NCI-H460 (cell line): ENCODE measurements at regions not wholly inside any gene's neighbourhood (a gene's known extent, or its start where the extent isn't known, plus 50 kb on each side); places are given as distances from the start of the nearest gene placed in this dataset.

Experiments
- DNase-seq: peaks from one replicate; pipeline ENCODE4 v3.0.0-alpha.2; 2016; ENCODE audit warnings: low read depth; ENCODE audit errors: extremely low read depth

DNA sequence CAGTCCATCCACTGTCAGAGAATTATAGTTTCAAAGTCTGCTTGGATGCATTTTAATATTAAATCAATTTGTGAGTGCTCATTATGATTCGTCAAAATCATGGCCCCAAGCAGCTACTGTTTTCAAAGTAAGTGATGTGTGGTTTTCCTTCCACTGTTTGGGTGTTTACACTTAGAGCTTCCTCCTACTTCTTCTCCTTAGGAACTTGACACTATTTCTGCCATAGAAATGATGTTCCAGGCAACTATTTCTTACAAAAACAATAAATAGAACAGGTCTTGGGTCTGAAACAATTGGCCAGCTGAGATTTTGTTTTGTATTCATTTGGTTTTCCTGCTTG lies 132.8 kb upstream of the RAI14 start:
- no peak for DNase-seq

DNA sequence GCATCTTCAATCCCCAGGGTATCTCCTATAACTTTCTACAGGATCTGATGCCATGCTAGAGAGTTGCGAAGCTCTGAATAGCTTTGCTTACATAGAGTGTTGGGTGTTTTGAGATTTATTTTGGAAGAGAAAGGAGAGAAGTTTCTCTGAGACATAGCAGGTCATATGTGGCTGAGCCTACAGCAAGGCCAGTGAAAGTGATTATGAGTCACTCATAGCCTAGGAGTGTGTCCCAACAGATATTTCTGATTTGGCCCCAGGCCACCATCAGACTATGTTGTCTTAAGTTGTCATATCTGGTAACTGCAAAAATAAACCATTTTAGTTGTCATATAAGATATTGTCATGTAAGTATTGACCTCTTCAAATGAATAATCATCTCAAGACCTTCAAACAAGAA lies 132.0 kb upstream of the RAI14 start:
- DNase-seq = no peak

DNA sequence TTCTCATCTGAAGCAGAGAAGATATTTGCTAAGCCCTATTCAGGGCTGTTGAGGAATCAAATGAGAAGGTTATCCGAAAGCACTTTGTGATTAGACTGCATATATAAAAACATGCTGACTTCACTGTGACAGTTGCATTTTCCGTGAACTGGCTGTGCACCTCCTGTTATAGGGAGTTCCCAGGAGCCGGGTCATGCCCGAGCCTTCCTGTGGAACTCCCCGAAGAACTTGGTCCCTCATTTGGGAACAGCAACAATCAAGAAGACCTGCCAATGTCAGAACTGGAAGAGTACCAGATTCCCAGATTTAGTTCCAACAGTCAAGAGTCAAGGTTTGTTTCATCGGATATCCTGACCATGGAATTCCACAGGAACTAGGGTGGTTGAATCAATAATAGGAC lies 130.4 kb upstream of the RAI14 start:
- no peak for DNase-seq

DNA sequence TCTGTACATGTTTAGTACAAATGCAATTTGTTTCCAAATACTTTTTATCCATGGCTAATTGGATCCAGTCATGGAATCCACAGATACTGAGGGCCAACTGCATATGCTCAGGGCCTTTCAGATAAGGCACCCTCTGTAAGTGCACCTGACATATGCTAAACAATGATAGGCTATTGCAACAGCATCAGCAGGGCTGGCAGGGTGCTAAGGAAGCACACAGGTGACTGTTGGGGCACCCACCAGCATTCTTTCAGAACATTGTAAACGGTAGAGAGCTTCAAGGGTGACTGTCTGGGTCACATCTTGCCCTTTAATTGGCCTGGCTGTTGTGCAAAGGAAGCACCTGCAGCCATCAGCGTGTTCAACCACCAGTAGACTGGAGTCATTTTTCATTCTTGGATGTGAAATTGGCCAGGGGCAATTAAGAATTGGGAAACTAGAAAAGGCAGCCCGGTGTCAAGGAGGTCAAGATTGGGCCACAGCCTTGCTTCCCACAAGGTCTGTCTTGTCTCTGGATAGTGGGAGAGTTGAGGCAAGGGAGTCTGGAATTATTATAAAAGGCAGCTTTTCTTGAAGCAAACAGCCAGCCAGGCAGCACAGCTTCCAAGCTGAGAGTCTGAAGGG lies 129.3 kb upstream of the RAI14 start:
- no peak for DNase-seq

- DNase-seq = no peak
Measured at GRCh38 chr5:34529581-34530331, 126.4 kb upstream of the RAI14 start.

DNA sequence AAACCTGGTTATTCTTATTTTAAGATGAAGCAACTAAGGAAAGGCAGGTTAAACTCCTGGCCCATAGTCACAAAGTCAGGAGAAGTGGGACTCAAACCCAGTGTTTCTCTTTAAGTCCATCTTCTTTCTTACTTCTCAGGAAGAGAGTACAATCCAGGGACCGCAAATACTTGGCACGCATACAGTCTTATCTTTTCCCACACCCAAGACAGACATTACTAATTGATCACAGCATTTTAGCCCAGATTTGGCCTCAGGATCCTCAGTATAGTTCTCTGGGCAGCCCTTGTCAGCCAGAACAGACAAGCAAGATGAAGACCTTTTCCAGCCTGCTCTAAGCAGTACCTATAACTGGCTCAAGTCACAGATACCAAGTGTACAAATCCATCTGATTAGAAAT lies 125.5 kb upstream of the RAI14 start:
- DNase-seq = no peak

GRCh38 chr5:34531751-34532360 lies 124.3 kb upstream of the RAI14 start:
- no peak for DNase-seq

DNA sequence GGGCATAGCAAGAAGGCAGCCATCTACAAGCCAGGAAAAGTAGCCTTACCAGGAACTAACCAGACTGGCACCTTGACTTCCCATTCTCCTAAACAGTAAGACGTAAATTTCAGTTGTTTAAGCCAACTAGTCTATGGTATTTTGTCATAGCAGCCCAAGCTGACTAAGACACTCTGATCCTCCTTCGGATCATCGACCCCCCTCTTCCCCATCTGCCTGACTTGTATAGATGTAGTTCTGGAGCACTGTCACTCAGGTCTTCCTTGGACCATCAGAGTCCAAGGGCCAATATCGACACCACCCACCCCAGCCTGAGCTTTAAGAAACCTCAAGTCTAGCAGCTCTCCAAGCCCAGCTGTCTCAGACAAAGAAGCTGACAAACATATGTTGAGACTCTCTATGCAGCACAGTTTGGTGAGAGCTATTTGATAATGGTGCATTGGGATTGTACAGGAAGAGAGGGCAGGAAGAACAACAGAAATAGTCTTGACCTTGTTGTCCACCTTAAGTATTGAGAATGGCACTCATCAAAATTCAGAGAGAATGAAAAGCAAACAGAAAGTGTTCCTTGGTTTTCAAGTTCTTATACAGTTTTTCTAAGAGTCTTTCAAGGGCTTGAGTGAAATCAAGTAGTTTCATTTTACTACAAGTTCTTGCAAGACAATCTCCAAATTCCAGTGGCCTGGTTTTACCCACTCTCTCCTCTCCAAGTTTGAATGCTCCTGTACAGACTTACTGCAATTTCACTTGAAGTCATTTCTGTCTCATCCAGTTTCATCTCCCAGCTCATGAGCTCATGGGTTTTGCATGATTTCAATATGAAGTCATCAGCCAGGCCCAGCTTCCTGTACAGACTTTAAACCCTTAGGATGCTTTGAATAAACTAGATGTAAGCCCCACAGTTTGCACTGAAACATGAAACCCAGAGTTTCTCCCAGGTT lies 122.3 kb upstream of the RAI14 start:
- DNase-seq = no peak

GRCh38 chr5:34534523-34535103 lies 121.5 kb upstream of the RAI14 start:
- DNase-seq = no peak

DNA sequence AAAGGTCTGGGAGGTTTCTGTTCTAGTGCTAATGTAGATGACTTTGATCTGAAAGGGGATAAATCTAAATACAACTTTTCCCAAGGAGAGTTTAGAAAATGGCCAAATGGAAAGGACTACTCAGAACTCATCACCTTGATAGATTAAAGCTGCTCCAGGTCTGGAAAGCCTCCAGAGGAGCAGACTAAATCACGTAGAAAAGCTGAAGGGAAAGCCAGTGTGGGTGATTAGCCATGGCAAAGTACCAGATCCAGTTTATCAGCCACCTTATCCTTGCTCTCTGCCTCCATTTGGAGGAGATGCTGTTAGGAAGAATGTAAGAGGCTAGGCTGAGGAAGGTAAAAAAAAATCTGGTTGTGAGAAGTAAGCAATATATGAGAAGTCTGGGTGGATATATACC lies 120.7 kb upstream of the RAI14 start:
- DNase-seq = no peak

GRCh38 chr5:34535944-34536623 lies 120.0 kb upstream of the RAI14 start:
- no peak for DNase-seq

- DNase-seq = no peak
Measured at GRCh38 chr5:34536699-34537098, 119.4 kb upstream of the RAI14 start.

DNA sequence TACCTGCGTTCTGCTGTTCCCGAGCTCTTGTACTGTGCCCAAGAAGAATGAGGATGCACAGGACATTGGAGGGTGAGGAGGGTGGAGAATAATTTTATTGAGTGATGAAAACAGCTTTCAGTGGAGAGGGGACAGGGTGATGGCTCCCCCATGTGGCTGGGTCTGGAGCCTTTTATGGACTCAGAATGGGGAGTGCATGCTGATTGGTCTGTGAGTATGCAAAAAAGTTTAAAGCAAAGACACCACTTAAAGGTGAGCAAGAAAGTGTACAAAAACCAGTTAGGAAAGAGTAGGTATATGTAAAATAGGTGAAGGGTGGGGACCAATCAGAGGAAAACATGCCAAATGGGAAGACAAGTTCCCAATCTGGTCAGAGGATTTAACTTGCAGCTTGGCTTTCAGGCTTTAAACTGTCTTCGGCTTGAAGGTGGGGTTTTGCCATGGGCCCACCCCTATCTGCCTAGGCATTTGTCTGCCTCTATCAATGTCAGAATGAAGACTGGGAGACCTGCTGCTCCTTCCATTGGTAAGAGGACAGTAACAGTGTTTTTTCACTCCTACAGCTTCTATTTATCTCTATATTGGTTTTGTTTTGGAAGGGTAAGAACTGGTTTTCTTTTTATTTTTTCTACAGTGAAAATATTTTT lies 118.0 kb upstream of the RAI14 start:
- no peak for DNase-seq

GRCh38 chr5:34539183-34539582 lies 116.9 kb upstream of the RAI14 start:
- no peak for DNase-seq

DNA sequence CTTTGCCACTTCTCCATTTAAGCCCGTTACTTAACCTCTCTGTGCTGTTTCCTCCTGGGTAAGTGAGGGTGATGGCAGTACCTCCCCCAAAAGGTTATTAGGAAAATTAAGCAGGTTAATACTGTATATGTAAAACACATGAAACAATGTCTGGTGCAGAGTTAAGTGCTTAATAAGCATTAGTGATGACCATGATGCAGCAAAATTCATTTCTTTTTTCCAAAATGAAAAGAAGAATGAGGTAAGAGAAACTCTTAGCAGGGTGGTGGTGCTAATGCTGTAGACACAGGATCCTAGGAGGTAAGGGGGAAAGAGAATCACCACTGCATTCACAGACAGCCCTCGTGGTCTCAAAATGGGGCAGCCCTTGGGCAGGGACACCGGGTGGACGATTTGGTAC lies 115.1 kb upstream of the RAI14 start:
- DNase-seq = no peak

DNA sequence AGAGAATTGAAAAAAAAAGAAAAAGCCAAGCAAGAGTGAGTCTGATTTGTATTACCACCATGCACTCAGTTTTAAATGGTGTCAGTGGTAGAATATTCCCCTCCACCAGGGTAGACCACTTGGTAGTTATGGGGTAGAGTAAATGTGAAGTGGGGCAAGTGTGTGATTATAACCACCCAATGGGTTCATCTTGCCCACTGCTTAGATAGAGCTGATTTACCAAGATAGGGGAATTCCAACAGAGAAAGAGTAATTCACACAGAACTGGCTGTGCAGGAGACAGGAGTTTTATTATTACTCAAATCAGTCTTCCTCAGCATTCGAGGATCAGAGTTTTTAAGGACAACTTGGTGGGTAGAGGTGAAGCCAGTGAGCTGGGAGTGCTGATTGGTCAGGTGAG lies 113.3 kb upstream of the RAI14 start:
- no peak for DNase-seq

- no peak for DNase-seq
Measured at GRCh38 chr5:34543687-34544086, 112.4 kb upstream of the RAI14 start.

GRCh38 chr5:34544403-34544802 lies 111.7 kb upstream of the RAI14 start:
- DNase-seq = no peak

DNA sequence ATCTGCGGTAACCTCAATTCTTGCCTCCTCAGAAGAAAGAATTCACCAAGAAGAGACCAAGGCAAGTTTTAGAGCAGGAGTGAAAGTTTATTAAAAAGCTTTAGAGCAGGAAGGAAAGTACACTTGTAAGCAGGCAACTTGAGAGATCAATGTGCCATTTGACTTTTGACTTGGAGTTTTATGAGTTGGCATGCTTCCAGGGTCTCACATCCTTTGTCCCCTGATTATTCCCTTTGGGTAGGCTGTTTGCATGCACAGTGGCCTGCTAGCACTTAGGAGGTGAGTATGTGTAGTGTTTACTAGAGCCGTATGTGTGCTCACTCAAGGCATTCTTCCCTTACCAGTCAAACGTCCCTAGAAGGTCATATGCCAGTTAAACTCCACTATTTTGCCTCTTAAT lies 111.0 kb upstream of the RAI14 start:
- no peak for DNase-seq

GRCh38 chr5:34545626-34546025 lies 110.5 kb upstream of the RAI14 start:
- no peak for DNase-seq
